ENCODE measurements at regions not wholly inside any gene's neighbourhood (a gene's known extent, or its start where the extent isn't known, plus 50 kb on each side); places are given as distances from the start of the nearest gene placed in this dataset.
"Not testable (repeated sequence)": the region's sequence is repeated elsewhere in the genome, so short reads cannot be mapped to it uniquely, and the experiment has no call there.

- not testable (repeated sequence) for H2AK5ac ChIP-seq (ENCODE audit: low read length); H4K12ac ChIP-seq (ENCODE audit: low read depth, low read length); H3K4me2 ChIP-seq (ENCODE audit: low read length); H3K9ac ChIP-seq (ENCODE audit: low read length); H2AFZ ChIP-seq (ENCODE audit: insufficient read depth, low read length, poor library complexity); H3K18ac ChIP-seq (ENCODE audit: low read length); H3K14ac ChIP-seq (ENCODE audit: low read length); H3K79me2 ChIP-seq (ENCODE audit: control insufficient read depth, insufficient read depth, low read length, poor library complexity); H3K4me1 ChIP-seq (ENCODE audit: control insufficient read depth in 1 of 2, insufficient read depth in 2 of 2, low read length in 2 of 2); H3K27me3 ChIP-seq (ENCODE audit: insufficient read depth, low read length); H3K4ac ChIP-seq (ENCODE audit: low read depth, low read length); H3K9me3 ChIP-seq (ENCODE audit: insufficient read depth, low read depth, low read length); H3K79me1 ChIP-seq (ENCODE audit: low read length); H4K91ac ChIP-seq (ENCODE audit: low read depth, low read length); H2BK12ac ChIP-seq (ENCODE audit: low read length); H3K23ac ChIP-seq (ENCODE audit: low read length); H3K4me3 ChIP-seq (ENCODE audit: low read depth, low read length); H3K36me3 ChIP-seq (ENCODE audit: control insufficient read depth in 1 of 2, insufficient read depth in 2 of 2, low read length in 2 of 2); H2BK120ac ChIP-seq (ENCODE audit: insufficient read depth, low read length, poor library complexity); H4K8ac ChIP-seq (ENCODE audit: low read depth, low read length); H3K27ac ChIP-seq (ENCODE audit: low read depth, low read length); H2BK5ac ChIP-seq (ENCODE audit: low read depth, low read length, poor library complexity)
- no CpG with 5 or more reads among the region's 7 CpGs for WGBS (ENCODE audit: extremely low coverage, insufficient coverage, insufficient read length)
- DNase-seq = peak in 1 of 2 donors; percentile 37
Measured at GRCh38 chr18:59079687-59080501, 59.8 kb upstream of the SEC11C start.

DNA sequence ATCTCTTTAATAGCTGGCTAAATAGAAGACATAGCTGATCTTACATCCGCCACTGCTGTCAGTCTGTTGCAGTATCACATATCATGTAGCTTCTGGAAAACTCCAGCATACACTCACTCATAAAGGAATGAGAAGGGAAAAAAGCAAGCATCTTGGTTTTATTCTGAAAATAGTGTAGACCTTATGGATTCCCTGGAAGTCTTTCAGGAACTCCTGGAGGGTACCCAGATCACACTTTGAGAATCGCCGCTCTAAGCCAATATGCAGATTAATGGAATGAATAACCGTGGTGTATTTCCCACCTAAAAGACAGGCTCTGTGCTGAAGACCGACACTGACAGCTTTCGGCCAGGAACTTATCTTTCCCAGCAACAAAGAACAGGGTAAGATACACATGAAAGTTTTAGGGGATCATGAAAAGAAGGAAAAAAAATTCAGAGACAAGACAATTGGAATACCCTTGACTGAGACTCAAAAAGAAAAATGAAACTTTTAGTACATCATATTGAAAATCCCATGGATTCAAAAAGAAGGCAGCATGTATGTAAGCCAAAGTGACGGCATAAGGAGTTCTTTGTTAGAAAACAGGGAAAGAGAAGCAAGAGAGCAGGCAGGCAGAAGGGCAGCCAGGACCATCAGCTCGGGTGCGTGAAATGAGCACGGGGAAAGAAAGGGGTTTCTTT is 56.4 kb upstream of the SEC11C start:
- Histone ChIP-seq H3K18ac (ENCODE audit: low read length) (no peak overlapping the region), H2BK120ac (ENCODE audit: insufficient read depth, low read length, poor library complexity) (no peak overlapping the region), H3K4me1 (ENCODE audit: control insufficient read depth in 1 of 2, insufficient read depth in 2 of 2, low read length in 2 of 2) (no peaks in the 10 kb centered on the region), H3K36me3 (ENCODE audit: control insufficient read depth in 1 of 2, insufficient read depth in 2 of 2, low read length in 2 of 2) (no peaks in the 10 kb centered on the region), H4K8ac (ENCODE audit: low read depth, low read length) (no peak overlapping the region), H2BK5ac (ENCODE audit: low read depth, low read length, poor library complexity) (no peak overlapping the region), H3K79me1 (ENCODE audit: low read length) (no peaks in the 10 kb centered on the region), H3K79me2 (ENCODE audit: control insufficient read depth, insufficient read depth, low read length, poor library complexity) (no peaks in the 10 kb centered on the region), H3K4me2 (ENCODE audit: low read length) (no peak overlapping the region), H3K23ac (ENCODE audit: low read length) (no peak overlapping the region), H4K12ac (ENCODE audit: low read depth, low read length) (no peak overlapping the region), H3K9me3 (ENCODE audit: insufficient read depth, low read depth, low read length) (no peaks in the 10 kb centered on the region), H3K4ac (ENCODE audit: low read depth, low read length) (no peak overlapping the region), H3K9ac (ENCODE audit: low read length) (no peak overlapping the region), H3K4me3 (ENCODE audit: low read depth, low read length) (no peak overlapping the region), H3K27me3 (ENCODE audit: insufficient read depth, low read length) (no peaks in the 10 kb centered on the region), H3K27ac (ENCODE audit: low read depth, low read length) (no peak overlapping the region), H4K91ac (ENCODE audit: low read depth, low read length) (no peak overlapping the region), H3K14ac (ENCODE audit: low read length) (no peak overlapping the region), H2AK5ac (ENCODE audit: low read length) (no peak overlapping the region), H2AFZ (ENCODE audit: insufficient read depth, low read length, poor library complexity) (no peak overlapping the region), H2BK12ac (ENCODE audit: low read length) (no peak overlapping the region)
- no peak for DNase-seq
- WGBS (ENCODE audit: extremely low coverage, insufficient coverage, insufficient read length) = no CpG with 5 or more reads among the region's 10 CpGs

- Histone ChIP-seq H3K18ac (ENCODE audit: low read length) (no peak overlapping the region), H2AK5ac (ENCODE audit: low read length) (no peak overlapping the region), H4K12ac (ENCODE audit: low read depth, low read length) (no peak overlapping the region), H2BK5ac (ENCODE audit: low read depth, low read length, poor library complexity) (no peak overlapping the region), H3K4me3 (ENCODE audit: low read depth, low read length) (no peak overlapping the region), H2BK120ac (ENCODE audit: insufficient read depth, low read length, poor library complexity) (no peak overlapping the region), H2AFZ (ENCODE audit: insufficient read depth, low read length, poor library complexity) (no peak overlapping the region), H3K4me2 (ENCODE audit: low read length) (no peak overlapping the region), H3K4me1 (ENCODE audit: control insufficient read depth in 1 of 2, insufficient read depth in 2 of 2, low read length in 2 of 2) (no peaks in the 10 kb centered on the region), H4K8ac (ENCODE audit: low read depth, low read length) (no peak overlapping the region), H3K79me1 (ENCODE audit: low read length) (no peaks in the 10 kb centered on the region), H3K9me3 (ENCODE audit: insufficient read depth, low read depth, low read length) (no peaks in the 10 kb centered on the region), H3K14ac (ENCODE audit: low read length) (no peak overlapping the region), H3K36me3 (ENCODE audit: control insufficient read depth in 1 of 2, insufficient read depth in 2 of 2, low read length in 2 of 2) (no peaks in the 10 kb centered on the region), H4K91ac (ENCODE audit: low read depth, low read length) (no peak overlapping the region), H3K23ac (ENCODE audit: low read length) (no peak overlapping the region), H3K4ac (ENCODE audit: low read depth, low read length) (no peak overlapping the region), H2BK12ac (ENCODE audit: low read length) (no peak overlapping the region), H3K79me2 (ENCODE audit: control insufficient read depth, insufficient read depth, low read length, poor library complexity) (no peaks in the 10 kb centered on the region), H3K9ac (ENCODE audit: low read length) (no peak overlapping the region), H3K27me3 (ENCODE audit: insufficient read depth, low read length) (no peaks in the 10 kb centered on the region), H3K27ac (ENCODE audit: low read depth, low read length) (no peak overlapping the region)
- no peak for DNase-seq
- WGBS (ENCODE audit: extremely low coverage, insufficient coverage, insufficient read length) = no CpG with 5 or more reads among the region's 3 CpGs
Measured at GRCh38 chr18:59085126-59085794, 54.4 kb upstream of the SEC11C start.

DNA sequence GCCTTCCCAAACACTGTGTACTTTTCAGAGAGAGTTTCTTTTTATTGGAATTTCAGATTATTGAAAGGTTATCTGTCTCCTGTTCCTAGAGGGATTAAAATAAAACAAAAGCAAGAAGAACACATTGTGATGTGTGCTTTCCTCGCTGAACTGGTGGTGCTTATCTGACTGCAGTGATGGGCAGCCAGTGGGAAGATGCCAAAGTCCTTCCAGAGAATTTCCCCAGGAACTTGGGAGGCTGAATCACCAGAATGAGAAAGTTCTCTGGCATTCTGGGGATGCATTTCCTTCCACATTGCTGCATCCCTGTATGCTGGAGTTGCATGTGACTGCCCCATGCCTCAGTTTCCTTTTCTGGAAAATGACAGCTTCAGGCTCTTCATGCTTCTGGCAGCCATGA is 53.9 kb upstream of the SEC11C start:
- Histone ChIP-seq H3K79me2 (ENCODE audit: control insufficient read depth, insufficient read depth, low read length, poor library complexity) (no peaks in the 10 kb centered on the region), H3K23ac (ENCODE audit: low read length) (no peak overlapping the region), H3K14ac (ENCODE audit: low read length) (no peak overlapping the region), H2AFZ (ENCODE audit: insufficient read depth, low read length, poor library complexity) (no peak overlapping the region), H2AK5ac (ENCODE audit: low read length) (no peak overlapping the region), H4K91ac (ENCODE audit: low read depth, low read length) (no peak overlapping the region), H3K4me2 (ENCODE audit: low read length) (no peak overlapping the region), H3K27ac (ENCODE audit: low read depth, low read length) (no peak overlapping the region), H3K36me3 (ENCODE audit: control insufficient read depth in 1 of 2, insufficient read depth in 2 of 2, low read length in 2 of 2) (no peaks in the 10 kb centered on the region), H2BK5ac (ENCODE audit: low read depth, low read length, poor library complexity) (no peak overlapping the region), H3K18ac (ENCODE audit: low read length) (no peak overlapping the region), H3K4ac (ENCODE audit: low read depth, low read length) (no peak overlapping the region), H4K12ac (ENCODE audit: low read depth, low read length) (no peak overlapping the region), H3K27me3 (ENCODE audit: insufficient read depth, low read length) (no peaks in the 10 kb centered on the region), H2BK120ac (ENCODE audit: insufficient read depth, low read length, poor library complexity) (no peak overlapping the region), H3K9me3 (ENCODE audit: insufficient read depth, low read depth, low read length) (no peaks in the 10 kb centered on the region), H3K79me1 (ENCODE audit: low read length) (no peaks in the 10 kb centered on the region), H4K8ac (ENCODE audit: low read depth, low read length) (no peak overlapping the region), H3K4me1 (ENCODE audit: control insufficient read depth in 1 of 2, insufficient read depth in 2 of 2, low read length in 2 of 2) (no peaks in the 10 kb centered on the region), H3K9ac (ENCODE audit: low read length) (no peak overlapping the region), H3K4me3 (ENCODE audit: low read depth, low read length) (no peak overlapping the region), H2BK12ac (ENCODE audit: low read length) (no peak overlapping the region)
- WGBS (ENCODE audit: extremely low coverage, insufficient coverage, insufficient read length) = no CpG with 5 or more reads among the region's 1 CpG
- DNase-seq = no peak
